CD4-positive, alpha-beta T cell treated with Interleukin-4 for 4 hours (primary cell): ENCODE measurements at regions not wholly inside any gene's neighbourhood (a gene's known extent, or its start where the extent isn't known, plus 50 kb on each side); places are given as distances from the start of the nearest gene placed in this dataset.
"Not testable (repeated sequence)": the region's sequence is repeated elsewhere in the genome, so short reads cannot be mapped to it uniquely, and the experiment has no call there.

Experiments
- DNase-seq: peaks from one replicate; pipeline ENCODE4 v3.0.0-alpha.2; 2020

DNA sequence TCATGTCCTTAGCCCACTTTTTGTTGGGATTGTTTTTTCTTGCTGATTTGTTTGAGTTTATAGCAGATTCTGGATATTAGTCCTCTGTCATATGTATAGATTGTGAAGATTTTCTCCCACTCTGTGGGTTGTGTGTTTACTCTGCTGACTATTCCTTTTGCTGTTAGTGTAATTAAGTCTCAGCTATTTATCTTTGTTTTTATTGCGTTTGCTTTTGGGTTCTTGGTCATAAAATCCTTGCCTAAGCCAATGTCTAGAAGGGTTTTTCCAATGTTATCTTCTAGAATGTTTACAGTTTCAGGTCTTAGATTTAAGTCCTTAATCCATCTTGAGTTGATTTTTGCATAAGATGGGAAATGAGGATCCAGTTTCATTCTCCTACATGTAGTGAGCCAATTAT is 351.2 kb upstream of the PIK3R1 start:
- not testable (repeated sequence) for DNase-seq

DNA sequence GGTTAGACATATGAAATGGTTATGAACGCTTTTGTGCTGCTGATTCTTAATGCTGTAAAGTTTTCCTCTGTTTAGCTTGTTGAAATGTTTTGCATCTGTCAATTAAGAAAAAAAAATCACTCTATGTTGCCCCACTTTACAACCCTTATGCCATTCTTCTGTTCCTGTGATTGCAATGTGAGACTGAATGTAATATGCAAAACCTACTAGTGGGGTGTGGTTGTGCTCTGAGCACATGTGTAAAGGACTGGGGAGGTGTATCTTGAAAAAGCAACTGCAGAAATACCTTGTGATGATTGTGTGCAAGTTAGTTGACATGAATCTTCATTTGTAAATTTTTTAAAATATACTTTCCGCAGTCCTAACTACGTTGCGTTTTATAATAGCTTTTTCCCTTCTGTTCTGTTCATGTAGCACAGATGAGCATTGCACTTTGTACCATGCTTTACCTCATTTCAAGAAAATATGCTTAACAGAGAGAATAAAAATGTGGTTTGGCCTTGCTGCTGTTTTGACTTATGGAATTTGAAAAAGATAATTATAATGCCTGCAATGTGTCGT is 357.0 kb upstream of the PIK3R1 start:
- no peak for DNase-seq

DNA sequence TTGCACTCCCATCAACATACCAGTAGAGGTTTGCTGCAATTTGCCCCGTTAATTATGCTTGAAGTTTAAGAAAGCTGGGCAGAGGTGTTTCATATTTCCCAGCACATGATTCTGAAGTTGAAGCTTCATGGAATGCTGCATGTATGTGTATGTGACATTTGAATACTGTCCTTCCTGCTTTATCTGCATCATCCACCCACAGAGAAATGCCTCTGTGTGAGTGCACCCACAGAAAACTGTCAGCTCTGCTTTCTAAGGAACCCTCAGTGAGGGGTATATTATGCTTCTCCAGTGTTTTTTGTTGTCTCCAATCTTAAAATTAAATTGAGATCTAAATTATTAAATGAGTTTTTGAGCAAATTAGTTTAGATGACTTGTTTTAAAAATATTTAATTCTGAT is 358.1 kb upstream of the PIK3R1 start:
- DNase-seq: no peak

DNA sequence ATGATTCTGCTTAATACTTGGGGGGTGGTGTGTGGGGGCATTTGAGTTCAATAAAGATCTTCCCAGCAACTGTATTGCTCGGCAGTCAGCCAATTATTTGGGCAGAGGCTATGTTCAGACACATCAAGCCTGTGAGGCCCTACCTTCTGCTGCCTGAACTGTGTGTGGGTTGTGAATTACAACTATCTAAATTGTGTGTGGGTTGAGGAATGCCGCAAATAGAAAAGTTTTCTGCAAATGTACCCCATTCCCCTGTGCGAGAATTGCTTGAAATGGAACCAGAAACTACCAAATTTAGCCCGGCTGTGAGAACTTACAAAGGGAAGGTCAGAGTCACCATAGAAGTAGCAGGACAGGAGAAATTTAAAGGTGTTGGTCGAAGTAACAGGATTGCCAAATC is 360.0 kb upstream of the PIK3R1 start:
- no peak for DNase-seq

DNA sequence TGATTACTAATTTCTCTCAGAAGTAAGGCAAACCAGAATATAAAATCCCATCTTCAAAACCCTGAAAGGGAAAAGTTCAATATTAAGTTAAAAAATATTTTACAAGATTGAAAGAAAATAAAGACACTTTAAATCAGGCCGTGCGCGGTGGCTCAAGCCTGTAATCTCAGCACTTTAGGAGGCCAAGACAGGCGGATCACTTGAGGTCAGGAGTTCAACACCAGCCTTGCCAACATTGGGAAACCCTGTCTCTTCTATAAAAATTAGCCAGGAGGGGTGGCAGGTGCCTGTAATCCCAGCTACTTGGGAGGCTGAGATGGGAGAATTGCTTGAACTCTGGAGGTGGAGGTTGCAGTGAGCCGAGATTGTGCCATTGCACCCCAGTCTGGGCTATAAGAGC is 364.6 kb upstream of the PIK3R1 start:
- not testable (repeated sequence) for DNase-seq

DNA sequence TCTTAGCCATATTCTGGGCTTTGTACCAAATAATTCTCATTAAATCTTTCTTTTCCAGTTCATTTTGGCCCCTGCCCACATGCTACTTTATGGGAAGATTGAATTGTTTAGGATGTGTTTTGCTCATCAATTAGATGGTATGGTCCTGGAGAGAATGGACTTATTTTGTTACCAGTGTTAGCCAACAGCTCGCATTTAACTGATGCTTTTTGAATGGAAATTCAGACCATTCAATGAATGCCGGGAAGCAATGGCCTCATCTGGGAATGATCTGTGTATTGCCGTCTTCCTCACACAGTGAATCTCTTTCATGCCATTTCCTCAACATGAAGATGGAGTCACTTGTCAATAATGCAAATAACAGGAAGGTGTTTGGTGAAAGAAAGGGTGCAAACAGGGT is 370.6 kb upstream of the PIK3R1 start:
- DNase-seq: no peak

DNA sequence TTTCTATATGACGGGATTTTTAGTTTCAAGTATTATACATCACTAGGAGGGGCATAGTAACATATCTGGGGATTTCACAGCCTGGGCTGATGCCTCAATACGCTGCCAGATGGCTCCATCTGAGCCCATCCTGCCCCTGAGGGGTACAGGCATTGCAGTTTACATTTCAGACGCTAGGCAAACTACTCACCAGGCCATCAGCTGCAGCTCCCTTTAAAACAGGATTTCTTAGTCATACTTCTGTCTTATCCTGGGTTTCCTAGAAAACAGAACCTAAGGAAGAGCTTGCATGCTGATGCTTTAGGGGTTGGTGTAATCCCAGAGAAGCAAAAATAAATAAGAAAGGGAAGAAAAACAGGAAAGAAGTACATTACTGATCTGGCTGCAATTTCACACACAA is 372.8 kb upstream of the PIK3R1 start:
- no peak for DNase-seq

DNA sequence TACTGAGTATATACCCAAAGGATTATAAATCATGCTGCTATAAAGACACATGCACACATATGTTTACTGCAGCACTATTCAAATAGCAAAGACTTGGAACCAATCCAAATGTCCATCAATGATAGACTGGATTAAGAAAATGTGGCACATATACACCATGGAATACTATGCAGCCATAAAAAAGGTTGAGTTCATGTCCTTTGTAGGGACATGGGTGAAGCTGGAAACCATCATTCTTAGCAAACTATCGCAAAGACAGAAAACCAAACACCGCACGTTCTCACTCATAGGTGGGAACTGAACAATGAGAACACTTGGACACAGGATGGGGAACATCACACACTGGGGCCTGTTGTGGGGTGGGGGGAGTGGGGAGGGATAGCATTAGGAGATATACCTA is 378.3 kb upstream of the PIK3R1 start:
- not testable (repeated sequence) for DNase-seq

DNA sequence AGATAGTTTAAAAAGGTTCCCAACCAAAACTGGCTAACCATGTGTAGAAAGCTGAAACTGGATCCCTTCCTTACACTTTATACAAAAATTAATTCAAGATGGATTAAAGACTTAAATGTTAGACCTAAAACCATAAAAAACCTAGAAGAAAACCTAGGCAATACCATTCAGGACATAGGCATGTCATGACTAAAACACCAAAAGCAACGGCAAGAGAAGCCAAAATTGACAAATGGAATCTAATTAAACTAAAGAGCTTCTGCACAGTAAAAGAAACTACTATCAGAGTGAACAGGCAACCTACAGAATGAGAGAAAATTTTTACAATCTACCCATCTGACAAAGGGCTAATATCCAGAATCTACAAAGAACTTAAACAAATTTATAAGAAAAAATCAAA is 379.1 kb upstream of the PIK3R1 start:
- DNase-seq: not testable (repeated sequence)

DNA sequence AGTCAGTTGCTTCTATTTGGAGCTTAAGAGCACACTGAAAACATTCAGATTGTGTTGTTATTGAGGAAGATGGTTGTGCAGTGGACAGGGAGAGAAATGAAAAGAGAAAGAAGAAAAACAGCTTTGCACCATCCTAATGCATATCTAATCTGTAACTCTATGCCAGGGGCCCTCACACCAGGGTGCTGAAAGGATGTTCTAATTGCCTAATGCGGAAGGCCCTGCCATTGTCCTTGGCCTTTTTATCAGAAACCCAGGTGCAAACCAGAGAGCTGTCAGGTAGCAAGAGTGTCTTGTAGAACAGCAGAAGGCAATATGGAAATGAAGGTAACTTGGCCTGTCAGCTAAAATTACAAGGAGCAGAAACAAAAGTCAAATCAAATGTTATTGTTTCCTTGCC is 384.5 kb upstream of the PIK3R1 start:
- DNase-seq: no peak

DNA sequence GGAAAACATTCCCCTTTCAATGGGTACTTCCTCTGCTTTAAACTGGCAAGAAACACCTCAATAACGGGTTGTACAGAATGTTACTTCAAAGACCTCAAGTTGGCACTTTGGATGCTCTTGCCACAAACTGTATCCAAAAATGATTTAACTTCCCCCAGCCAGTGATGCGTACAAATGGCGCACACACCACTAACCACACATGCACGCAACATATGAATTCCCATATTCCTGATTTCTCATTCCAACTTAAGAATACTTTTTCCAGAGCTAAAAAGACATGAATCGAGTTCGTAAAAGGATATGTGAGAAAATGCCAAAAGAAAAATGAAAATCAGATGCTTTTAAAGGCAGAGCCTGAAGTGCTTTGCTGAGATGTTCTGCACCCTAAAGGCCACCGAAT is 388.0 kb upstream of the PIK3R1 start:
- DNase-seq: no peak

DNA sequence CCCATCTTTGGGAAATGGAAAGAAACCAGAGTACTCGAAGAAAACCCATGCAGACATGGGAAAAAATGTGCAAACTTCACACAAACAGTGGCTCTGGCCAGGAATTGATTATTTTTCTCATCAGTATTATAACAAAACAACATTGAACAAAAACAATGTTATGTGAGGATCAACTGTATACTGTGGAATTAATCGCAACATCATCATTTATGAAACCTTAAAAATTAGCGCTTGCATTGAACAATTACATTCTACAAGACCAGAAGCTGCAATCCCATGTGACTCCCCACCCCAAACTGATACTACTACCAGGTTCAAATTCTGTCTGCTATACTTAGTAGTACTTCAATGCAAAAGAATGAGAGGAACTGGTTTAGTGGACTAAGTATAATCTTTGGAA is 390.7 kb upstream of the PIK3R1 start:
- no peak for DNase-seq

DNA sequence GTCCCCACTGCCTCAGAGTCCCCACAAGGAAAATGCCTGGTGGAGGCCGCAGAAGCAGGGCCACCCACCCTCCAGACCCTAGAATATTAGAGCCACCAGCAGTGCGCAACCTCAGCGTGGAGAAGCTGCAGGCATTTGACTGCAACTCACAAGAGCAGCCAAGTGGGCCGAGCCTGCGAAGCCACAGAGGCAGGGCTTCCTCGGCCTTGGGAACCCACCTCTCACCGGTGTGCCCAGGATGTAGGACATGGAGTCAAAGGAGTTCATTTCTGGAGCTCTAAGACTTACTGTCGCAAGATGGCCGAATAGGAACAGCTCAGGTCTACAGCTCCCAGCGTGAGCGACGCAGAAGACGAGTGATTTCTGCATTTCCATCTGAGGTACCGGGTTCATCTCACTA is 397.9 kb upstream of the PIK3R1 start:
- no peak for DNase-seq

DNA sequence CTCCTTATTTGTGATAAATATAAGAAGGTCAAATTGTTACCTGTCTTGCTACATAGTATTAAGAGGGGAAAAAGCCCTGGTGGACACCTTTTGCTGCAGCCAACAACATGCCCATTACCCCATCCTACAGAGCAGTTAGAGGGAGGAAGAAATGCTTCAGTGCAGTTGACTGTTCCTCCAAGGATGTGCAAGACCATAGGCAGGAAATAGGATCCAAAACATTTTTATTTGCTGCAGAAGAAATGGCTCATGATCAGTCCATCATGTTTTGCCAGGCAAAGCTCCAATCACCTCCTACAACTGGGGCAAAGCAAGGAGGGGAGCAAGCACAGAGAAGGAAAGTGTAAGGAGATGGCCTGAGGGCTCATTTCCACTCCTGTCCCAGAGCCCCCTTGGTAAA is 399.1 kb upstream of the PIK3R1 start:
- no peak for DNase-seq

DNA sequence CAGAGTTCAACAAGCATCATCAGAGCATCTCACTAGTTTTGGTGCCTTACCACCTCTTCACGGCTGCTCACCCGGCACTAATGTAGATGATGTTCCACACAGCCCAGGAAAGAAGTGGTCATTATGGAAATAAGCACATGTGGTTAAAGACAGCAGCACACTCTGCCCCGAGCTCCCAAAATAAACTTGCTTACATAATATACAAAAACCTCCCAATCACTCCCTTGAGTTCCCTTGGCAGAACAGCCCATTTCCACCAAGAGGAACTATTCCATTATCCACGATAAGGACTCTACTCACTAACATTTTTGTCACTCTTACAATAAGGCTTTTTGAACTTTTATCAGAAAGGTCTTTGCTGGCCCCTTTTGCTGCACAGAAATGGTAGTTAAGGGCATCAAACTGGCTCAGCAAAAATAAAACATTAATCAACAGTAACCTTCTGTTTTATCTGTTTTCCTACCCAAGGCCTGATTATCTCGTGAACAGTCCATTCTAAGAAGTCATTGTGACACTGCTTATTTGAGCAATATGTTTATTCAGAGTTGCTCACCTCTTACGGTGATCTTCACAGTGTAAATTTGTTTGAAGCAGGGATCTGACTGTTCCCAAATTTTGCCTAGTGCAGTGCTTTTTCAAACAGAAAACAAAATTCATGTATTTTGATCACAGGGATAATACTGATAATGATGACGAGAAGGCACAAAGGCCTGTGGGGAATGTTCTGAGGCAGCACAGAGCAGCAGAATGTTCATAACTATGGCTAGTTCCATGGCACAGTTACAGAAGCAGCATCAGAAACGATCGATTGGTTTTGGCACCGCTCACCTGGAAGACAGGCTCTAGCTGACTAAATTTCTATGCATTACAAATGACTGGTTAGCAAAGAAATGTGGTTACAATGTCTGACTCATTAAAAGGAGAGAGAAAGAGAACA is 399.8 kb upstream of the PIK3R1 start:
- no peak for DNase-seq

DNA sequence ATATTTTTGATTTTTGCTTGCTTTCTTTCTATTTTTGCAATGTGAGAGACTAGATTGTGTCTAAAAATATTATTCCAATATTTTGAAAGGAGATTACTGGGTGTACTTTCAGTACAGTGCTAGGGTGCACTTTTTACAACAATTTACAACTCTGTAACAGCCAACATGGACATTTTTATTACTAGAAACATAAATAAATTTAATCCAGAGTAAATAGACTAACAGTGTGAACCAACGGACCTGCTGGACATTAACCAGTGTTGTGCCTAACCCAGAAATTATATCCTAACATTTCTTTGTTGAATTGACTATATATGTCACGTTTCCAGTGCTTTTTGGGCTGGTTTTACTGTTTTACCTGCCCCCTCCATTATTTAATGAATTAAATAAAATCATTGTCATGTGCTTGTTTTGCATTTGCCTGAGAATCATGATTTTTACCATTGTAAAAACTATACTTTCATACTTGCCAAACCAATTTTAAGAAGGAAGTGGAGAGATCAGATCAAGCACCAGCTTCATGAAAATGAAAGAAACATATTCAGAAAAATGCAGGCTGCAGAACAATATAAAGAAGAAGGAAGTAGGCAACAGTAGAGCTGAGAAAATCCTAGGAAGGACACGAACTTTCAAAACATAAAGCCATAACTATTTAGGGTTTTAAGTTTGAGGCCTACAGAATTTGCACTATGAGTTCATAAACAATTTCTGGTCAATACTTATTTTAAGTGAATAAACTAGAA is 400.8 kb upstream of the PIK3R1 start:
- DNase-seq: no peak

DNA sequence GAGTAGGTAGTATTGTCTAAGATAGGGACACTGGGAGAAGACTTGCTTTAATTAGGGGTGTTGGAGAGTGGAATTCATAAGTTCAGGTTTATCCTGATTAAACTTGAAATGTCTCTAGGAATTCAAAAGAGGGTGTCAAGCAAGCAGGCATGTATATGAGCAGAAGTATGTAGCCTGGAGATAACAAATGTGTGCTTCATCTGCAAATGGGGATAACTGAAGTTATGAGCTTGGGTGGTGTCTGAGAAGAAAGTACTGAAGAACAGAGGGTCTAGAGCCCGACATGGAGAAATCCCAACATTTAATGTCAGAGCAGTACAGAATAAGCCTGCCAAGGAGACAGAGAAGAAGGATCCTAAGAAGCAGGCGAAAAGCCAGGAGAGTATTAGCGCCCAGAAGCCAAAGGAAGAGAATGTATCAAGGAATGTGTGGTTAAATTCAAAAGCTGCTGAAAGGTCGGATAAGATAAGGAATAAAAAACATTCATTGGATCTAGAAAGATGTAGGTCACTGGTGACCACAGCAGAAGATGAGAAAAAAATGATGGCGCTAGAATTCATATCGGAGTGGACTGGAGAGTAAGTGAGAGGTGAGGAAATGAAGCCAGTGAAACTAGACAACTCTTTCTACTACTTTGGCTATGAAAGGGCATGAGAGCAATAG is 401.5 kb upstream of the PIK3R1 start:
- no peak for DNase-seq

DNA sequence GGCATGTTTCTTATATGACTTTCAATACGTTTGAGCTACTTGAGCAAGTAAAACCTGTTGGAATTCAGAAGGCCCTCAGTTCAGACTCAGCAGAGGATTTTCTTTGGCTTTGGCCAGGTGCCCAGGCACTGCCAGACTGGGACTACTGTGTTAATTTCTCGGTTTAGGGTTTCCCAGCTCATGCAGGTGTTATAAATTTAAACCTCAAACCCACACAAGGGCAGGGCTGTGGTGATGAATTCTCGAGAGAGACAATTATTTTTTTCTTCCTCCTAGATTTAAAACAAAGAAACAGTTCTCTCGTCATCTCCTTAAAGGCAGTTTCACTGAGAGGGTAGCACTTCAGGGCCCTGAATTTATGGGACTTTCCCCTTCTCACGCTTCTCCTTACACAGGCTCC is 406.0 kb upstream of the PIK3R1 start:
- no peak for DNase-seq

DNA sequence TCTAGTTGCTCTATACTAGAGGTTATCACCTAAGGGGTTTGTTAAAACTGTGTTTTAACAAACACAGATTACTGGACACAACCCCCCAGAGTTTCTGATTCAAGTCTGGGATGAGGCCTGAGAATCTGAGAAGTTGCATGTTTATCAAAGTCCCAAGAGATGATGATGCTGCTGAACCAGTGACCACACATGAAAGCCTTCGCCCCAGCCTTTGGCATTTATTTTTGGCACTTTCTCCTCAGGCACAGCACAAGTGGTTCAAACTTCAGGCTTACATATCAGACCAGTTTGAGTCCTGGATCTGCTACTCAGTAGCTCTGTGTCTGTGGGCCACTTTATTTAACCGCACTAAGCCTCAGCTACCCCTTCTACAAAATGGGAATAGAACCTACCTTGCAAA is 407.2 kb upstream of the PIK3R1 start:
- no peak for DNase-seq

DNA sequence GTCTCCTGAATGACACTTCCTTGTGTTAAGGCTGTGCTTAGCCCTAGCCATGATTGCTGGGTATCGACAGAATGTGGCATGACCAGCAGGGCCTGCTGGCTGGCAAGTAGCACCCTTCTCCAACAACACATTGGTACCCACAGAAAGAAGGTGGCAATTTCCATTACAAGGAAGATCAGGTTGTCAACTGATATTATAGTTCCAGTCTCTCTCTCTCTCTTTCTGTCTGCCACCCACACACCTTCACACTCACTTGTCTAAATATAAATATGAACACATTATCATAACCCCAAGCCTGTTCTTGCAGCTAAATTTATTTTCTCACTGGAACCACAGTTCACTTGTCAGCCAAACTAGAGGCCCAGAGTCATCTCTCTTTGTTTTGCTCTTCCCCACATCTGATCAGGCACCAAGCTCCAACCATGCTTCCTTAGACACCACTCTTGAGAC is 408.1 kb upstream of the PIK3R1 start:
- no peak for DNase-seq

DNA sequence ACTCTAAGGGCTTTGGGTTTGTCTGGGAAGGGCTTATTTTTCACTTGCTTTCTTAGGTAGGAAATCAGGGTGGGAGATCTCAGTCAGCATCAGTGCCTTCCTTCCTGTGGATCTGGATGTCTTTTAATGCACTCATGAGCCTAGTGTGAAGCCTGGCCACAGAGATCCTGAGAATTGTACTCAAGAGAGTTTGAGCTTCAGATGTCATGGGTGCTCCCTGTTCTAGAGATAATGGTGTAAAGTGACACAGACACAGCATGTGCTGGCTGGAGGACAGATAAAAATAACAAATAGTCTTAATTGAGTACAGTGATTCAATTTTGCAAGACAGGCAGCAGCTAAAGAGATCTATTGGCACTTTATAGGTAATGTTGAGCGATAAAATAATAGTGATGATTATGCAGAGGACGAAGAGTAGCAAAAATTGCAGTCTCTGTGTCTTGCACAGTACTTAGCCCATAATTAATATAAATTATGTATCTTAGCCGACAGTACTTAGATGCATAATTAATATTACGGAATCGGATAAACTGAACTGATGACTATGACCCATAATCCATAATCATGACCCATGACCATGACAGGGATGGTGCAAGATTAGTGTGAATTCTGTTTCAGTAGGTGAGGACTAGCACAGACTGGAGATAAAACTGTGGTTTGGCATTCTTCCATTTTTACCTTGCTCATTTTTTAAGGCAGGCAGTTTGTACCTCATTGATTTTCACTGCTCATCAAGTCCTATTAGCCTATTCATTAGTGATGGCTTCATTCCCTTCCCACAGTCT is 408.7 kb upstream of the PIK3R1 start:
- no peak for DNase-seq

DNA sequence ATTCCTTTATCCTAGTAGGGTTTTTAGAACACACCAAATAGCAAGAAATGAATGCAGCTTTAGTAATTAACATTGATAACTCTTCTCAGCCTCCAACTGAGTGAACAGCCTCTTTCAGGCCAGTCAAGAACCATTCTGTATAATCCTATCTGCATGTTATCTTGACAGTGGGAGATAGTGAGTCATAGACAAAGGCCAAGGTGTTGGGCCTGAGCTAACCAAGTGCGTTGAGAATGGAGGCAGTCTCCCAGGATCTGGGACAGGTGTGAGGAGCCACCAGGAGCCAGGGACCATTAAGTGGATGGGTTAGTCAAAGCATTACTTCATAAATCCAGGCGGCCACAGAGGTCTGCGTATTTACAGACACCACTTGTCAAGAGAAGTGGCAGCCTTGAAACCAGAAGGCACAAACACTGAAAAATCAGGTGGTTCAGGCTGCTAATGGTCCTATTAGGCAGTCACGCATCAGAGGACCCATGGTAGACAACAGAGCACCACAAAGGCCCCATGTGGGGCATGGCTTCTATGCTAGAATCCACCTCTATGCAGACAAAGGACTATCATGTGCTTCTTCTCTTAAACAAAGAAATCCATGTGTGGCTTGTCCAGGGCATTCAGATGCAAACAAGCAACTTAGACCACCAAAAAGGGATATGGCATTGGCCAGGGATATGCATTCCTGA is 409.7 kb upstream of the PIK3R1 start:
- DNase-seq: no peak
